22Rv1 (cell line): ENCODE measurements at regions not wholly inside any gene's neighbourhood (a gene's known extent, or its start where the extent isn't known, plus 50 kb on each side); places are given as distances from the start of the nearest gene placed in this dataset.

ENCODE experiments used
- H3K27ac ChIP-seq: fragments of 450-650 bp; 2 replicates; pipeline ENCODE4 v1.5.1; 2017
- ZFX ChIP-seq: fragments of 450-650 bp; IDR thresholded peaks from 2 replicates; pipeline ENCODE4 v1.6.1; 2017; ENCODE audit warnings: antibody characterized with exemption, borderline replicate concordance
- TF ChIP-seq, protein P1 (sequence below): fragments of 450-650 bp; IDR thresholded peaks from 2 replicates; pipeline ENCODE4 v1.5.1; 2017; ENCODE audit warnings: mild to moderate bottlenecking

DNA sequence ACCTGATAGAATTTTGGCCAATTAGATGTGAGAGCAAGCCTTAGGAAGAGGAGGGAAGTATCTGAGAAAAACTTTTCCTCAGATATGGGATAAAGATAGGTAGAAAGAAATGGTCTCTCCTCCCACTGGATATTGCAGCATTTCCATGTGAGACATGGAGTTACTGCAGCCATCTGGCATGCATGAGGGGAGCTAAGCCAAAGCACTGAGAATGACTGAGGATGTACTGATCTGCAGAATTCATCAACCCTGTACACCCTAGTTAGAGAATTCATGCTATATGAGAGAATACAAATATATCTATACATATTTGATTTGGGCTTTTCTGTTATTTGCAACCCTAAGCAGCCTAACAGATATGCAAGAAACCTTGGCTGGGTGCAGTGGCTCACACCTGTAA is 52.5 kb upstream of the RPL34 start:
- TF ChIP-seq, protein P1, sequence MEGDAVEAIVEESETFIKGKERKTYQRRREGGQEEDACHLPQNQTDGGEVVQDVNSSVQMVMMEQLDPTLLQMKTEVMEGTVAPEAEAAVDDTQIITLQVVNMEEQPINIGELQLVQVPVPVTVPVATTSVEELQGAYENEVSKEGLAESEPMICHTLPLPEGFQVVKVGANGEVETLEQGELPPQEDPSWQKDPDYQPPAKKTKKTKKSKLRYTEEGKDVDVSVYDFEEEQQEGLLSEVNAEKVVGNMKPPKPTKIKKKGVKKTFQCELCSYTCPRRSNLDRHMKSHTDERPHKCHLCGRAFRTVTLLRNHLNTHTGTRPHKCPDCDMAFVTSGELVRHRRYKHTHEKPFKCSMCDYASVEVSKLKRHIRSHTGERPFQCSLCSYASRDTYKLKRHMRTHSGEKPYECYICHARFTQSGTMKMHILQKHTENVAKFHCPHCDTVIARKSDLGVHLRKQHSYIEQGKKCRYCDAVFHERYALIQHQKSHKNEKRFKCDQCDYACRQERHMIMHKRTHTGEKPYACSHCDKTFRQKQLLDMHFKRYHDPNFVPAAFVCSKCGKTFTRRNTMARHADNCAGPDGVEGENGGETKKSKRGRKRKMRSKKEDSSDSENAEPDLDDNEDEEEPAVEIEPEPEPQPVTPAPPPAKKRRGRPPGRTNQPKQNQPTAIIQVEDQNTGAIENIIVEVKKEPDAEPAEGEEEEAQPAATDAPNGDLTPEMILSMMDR, result no peak
- TF ChIP-seq ZFX, result no peak
- no peak overlapping the region for H3K27ac ChIP-seq

DNA sequence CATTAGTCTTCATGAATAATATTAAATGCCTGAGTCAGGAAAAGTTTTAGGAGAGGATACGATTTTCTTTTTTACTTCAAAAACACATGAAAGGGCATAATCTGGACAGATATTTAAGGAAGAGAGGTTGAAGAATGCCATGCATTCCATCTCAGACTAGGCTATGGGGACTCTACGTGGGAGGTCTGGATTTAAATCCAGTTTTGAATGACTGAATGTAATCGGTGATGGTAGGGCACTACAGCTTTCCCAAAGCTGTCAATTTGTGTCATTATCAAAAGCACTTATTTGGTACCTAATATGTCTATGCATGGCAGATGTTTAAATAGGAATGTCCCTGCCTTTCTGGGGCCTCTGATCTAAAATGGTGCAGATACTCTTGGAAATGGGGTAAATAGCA is 59.3 kb upstream of the RPL34 start:
- TF ChIP-seq, protein P1, result no peak
- no peak for TF ChIP-seq ZFX

DNA sequence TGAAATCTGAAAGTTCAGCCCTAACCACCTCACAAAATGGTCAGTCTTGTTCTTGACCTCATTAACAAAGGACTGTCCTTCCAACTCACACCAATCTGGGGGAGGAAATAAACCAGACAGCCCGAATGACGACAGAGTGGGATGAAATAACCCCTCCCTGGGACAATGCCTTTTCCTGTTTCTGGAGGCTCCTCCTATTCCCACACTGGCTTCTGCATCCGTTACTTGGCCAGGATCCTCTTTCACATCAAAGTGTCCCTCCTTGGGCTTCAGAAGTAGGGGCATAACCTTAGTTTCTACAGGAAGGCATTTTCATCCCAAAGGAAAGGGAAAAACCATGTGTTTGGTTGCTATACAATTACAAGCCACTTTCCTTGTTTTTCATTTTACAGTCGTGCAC is 59.8 kb upstream of the RPL34 start:
- no peak overlapping the region for H3K27ac ChIP-seq
- TF ChIP-seq ZFX, result no peak
- TF ChIP-seq, protein P1, result no peak

More for the DNA sequence above, 59.3 kb upstream of the RPL34 start:
- no peak overlapping the region for H3K27ac ChIP-seq

DNA sequence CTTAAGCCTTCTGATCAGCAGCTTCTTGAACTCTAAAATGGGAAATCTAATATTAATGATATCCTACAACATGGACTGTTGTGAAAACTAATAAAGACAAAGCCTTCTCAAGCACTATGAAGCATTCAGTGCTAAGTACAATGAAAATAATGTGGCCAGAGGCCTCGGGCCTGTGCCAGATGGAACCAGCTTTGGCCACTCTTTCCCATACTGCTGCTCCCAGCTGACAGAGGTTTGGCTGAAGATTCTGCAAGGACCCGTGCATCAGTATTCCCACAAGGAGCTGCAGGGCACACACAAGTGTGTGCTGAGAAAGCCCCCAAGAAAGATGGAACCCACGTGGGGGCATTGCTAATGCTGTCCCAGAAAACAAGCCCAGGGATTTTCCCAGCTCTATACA is 60.5 kb upstream of the RPL34 start:
- no peak overlapping the region for H3K27ac ChIP-seq
- no peak for TF ChIP-seq ZFX
- TF ChIP-seq, protein P1, result no peak

DNA sequence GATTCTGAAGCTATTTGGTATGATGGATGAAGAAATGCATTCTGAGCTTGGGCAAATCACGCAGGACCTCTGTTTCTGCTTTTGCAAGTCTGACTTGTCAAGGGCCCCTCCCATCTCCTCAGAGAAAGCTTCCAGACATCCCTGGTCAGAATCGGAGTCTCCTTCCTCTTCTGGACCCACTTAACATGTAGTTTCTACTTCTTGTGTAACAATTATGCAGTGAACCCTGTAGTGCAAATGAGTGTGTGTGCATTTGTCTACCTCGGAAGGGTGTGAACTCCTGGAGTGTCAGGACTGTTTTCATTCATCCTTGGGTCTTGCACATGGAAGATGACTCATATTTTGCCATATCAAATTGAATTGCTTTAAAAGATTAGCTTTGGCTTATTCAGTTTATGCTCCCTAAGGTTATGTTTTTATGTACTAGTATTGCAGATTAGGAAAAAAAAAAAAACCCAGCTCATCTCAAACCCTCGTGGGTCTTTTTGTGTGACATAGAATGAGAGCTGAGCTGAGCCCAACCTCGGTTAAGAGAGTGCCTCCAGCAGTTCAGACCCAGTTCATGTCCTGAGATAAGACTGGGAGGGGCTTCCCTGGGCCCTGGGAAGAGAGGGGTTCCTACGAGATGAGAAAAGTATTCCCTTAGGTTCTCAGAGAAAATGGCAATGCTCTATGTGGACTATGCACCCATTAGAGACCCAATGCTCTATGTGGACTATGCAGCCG is 61.1 kb upstream of the RPL34 start:
- no peak for TF ChIP-seq ZFX
- no peak overlapping the region for H3K27ac ChIP-seq

DNA sequence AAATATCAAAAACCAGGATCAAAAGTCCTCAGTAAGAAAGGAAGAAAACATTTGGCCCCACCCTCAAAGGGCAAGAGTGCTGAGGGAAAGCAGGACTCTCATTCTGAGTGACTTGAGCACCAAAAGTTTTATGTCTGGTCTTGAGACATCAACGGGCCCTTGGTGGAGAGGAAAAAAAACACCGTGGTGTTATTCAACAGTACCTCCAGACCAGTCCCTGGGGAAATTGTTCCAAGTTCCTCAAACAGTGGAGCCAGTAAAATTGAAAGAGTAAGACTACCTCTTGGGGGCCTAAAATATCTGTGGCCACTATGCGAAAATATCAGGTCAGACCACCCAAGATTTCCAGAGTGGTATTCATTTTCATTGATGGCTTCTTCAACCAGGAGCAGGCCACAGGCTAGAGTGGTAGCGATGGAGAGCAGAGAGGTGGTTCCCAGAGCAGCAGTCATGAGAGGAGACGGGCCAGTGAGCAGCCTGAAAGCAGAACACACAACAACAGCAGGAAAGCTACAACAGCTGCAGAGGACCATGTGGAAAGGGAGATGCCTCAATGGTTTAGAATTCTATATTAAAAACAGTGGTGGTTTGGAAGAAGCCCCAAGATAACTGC is 63.7 kb upstream of the RPL34 start:
- TF ChIP-seq, protein P1, result no peak
- no peak overlapping the region for H3K27ac ChIP-seq

DNA sequence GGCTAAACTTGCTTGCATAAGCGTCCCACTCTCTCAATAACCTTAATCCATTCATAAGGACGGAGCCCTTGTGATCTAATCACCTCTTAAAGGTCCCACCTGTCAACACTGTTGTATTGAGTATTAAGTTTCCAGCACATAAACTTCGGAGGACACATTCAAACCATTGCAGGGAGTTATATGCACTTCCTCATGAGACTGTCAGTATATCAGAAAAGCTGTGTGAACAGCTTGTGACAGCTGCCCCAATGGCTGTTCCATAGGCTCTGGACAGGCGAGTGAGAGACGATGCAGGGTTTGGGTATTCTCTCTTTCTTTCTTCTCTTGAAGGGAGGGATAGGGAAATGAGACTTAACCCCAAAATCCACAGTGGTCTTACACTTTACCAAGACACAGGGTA is 64.2 kb upstream of the RPL34 start:
- TF ChIP-seq ZFX, result no peak
- TF ChIP-seq, protein P1, result no peak
- no peak overlapping the region for H3K27ac ChIP-seq
